Lung (tissue), 11 donors: ENCODE measurements at regions not wholly inside any gene's neighbourhood (a gene's known extent, or its start where the extent isn't known, plus 50 kb on each side); places are given as distances from the start of the nearest gene placed in this dataset.

ENCODE experiments used
- ATAC-seq: fragments of 200-7000 bp; cut with Tn5 transposase; one replicate; pipeline ENCODE4 v1.9.1; 2020; ENCODE audit warnings: moderate number of reproducible peaks; ENCODE audit not compliant: insufficient read depth, low FRiP score
- DNase-seq, 3 donors: peaks; one replicate each; pipeline ENCODE4 v3.0.0-alpha.2; 2013 to 2017
- H3K27ac ChIP-seq, 2 donors: one replicate each; pipeline ENCODE4 v1.5.1; 2013; ENCODE audit warnings: mild to moderate bottlenecking in 2 of 2, moderate library complexity in 2 of 2, control low read depth in 1 of 2, inconsistent platforms in 1 of 2, low read depth in 1 of 2, low read length in 1 of 2
- H3K27me3 ChIP-seq, 3 donors: one replicate each; pipeline ENCODE4 v1.5.1; 2013; ENCODE audit warnings: low read length in 2 of 3; ENCODE audit not compliant: control insufficient read depth in 3 of 3, insufficient read depth in 3 of 3
- H3K36me3 ChIP-seq, 4 donors: one replicate each; pipeline ENCODE4 v1.5.1; 2013; ENCODE audit warnings: low read length in 4 of 4, mild to moderate bottlenecking in 1 of 4, moderate library complexity in 1 of 4; ENCODE audit not compliant: control insufficient read depth in 4 of 4, insufficient read depth in 4 of 4
- H3K4me1 ChIP-seq, 5 donors: one replicate each; pipeline ENCODE4 v1.5.1; 2013; ENCODE audit warnings: low read length in 5 of 5, mild to moderate bottlenecking in 2 of 5, moderate library complexity in 1 of 5; ENCODE audit not compliant: control insufficient read depth in 5 of 5, insufficient read depth in 5 of 5
- H3K4me3 ChIP-seq: one replicate; pipeline ENCODE4 v1.5.1; 2013; ENCODE audit warnings: mild to moderate bottlenecking, control low read depth, moderate library complexity
- H3K9ac ChIP-seq, 2 donors: one replicate each; pipeline ENCODE4 v1.5.1; 2013; ENCODE audit warnings: low read length in 2 of 2, control low read depth in 1 of 2; ENCODE audit not compliant: insufficient read depth in 1 of 2
- H3K9me3 ChIP-seq, 4 donors: one replicate each; pipeline ENCODE4 v1.5.1; 2013; ENCODE audit warnings: low read length in 3 of 4, mild to moderate bottlenecking in 1 of 4, moderate library complexity in 1 of 4; ENCODE audit not compliant: control insufficient read depth in 4 of 4, insufficient read depth in 3 of 4
- CTCF ChIP-seq: IDR thresholded peaks from 2 replicates; pipeline ENCODE4 v1.5.1; 2012; ENCODE audit warnings: mild to moderate bottlenecking; ENCODE audit errors: control extremely low read depth, extremely low read depth
- WGBS, 2 donors: extraction: QIAGEN DNeasy Blood & Tissue Kit; methylation state at CpG; one replicate each; pipeline ENCODE4 v1.1.7; 2013; 5-methylcytosine and 5-hydroxymethylcytosine counted together
- donor health status: control.
- donor health status: control.
- donor health status: Bipolar disorder and iron deficiency.
- donor health status: healthy.
- donor health status: DM: yes; HTN: yes; CAD: no.

- ATAC-seq (no peak), DNase-seq (no peak)
- WGBS, 2 donors: 91 to 95% methylated on average over 3 of the region's 3 CpGs
- Histone ChIP-seq H3K9ac (no peak overlapping the region), H3K27me3 (no peaks in the 10 kb centered on the region), H3K9me3 (peaks cover 0 to 1% (median 0%) of the 10 kb centered on the region in 4 donors), H3K27ac (no peak overlapping the region), H3K36me3 (no peaks in the 10 kb centered on the region), H3K4me1 (no peaks in the 10 kb centered on the region), H3K4me3 (no peak overlapping the region)
- no peak for TF ChIP-seq CTCF
Observed at GRCh38 chr13:47413112-47413511, 516.3 kb upstream of the HTR2A start.

GRCh38 chr13:47409778-47410177 lies 512.9 kb upstream of the HTR2A start:
- H3K4me3 ChIP-seq: no peak overlapping the region
- 66 to 78% methylated on average over 1 of the region's 1 CpG for WGBS, 2 donors

GRCh38 chr13:47408546-47409319 lies 511.9 kb upstream of the HTR2A start:
- H3K4me3 ChIP-seq: no peak overlapping the region
- WGBS, 2 donors: 78 to 91% methylated on average over 7 of the region's 7 CpGs
- DNase-seq: no peak
- H3K27me3 ChIP-seq: no peaks in the 10 kb centered on the region
- no peaks in the 10 kb centered on the region for H3K36me3 ChIP-seq
- H3K9me3 ChIP-seq: peaks cover 0 to 1% (median 0%) of the 10 kb centered on the region in 4 donors
- no peak for TF ChIP-seq CTCF
- no peaks in the 10 kb centered on the region for H3K4me1 ChIP-seq
- no peak for ATAC-seq
- H3K27ac ChIP-seq: no peak overlapping the region
- no peak overlapping the region for H3K9ac ChIP-seq

More at GRCh38 chr13:47409778-47410177, 512.9 kb upstream of the HTR2A start:
- Histone ChIP-seq H3K27ac (no peak overlapping the region), H3K36me3 (no peaks in the 10 kb centered on the region), H3K9ac (no peak overlapping the region), H3K9me3 (peaks cover 0 to 1% (median 0%) of the 10 kb centered on the region in 4 donors), H3K27me3 (no peaks in the 10 kb centered on the region), H3K4me1 (no peaks in the 10 kb centered on the region)
- no peak for TF ChIP-seq CTCF
- ATAC-seq (no peak), DNase-seq (no peak)
